Skeletal muscle satellite cell (primary cell): ENCODE measurements at regions not wholly inside any gene's neighbourhood (a gene's known extent, or its start where the extent isn't known, plus 50 kb on each side); places are given as distances from the start of the nearest gene placed in this dataset. TPM values are rescaled to one million over a fixed set of nuclear protein-coding genes. Genes with fewer than 3 reads are reported as not detected.

Source experiments
- H3K27me3 ChIP-seq: 2 replicates; pipeline ENCODE4 v1.7.0; 2013; ENCODE audit warnings: low read length; ENCODE audit not compliant: control insufficient read depth, insufficient read depth
- H3K36me3 ChIP-seq: 2 replicates; pipeline ENCODE4 v1.7.0; 2013; ENCODE audit warnings: mild to moderate bottlenecking, control low read depth, low read length; ENCODE audit not compliant: insufficient read depth
- H3K4me1 ChIP-seq: 2 replicates; pipeline ENCODE4 v1.7.0; 2013; ENCODE audit warnings: low read length; ENCODE audit not compliant: control insufficient read depth, insufficient read depth
- H3K4me2 ChIP-seq: 2 replicates; pipeline ENCODE4 v1.7.0; 2013; ENCODE audit warnings: mild to moderate bottlenecking, low read length
- H3K4me3 ChIP-seq: 2 replicates; pipeline ENCODE4 v1.7.0; 2013; ENCODE audit warnings: low read length
- H3K9ac ChIP-seq: 2 replicates; pipeline ENCODE4 v1.7.0; 2013; ENCODE audit warnings: mild to moderate bottlenecking, low read depth, low read length, moderate library complexity
- H3K9me3 ChIP-seq: replicated peaks from 2 replicates; pipeline ENCODE4 v1.7.0; 2013; ENCODE audit warnings: mild to moderate bottlenecking, control low read depth, low read length
- small RNA-seq: library from RNA; depleted of rRNA; stranded (forward); fragments of <200 nt; gene quantifications from one replicate; pipeline ENCODE3, GENCODE V24; 2012

DNA sequence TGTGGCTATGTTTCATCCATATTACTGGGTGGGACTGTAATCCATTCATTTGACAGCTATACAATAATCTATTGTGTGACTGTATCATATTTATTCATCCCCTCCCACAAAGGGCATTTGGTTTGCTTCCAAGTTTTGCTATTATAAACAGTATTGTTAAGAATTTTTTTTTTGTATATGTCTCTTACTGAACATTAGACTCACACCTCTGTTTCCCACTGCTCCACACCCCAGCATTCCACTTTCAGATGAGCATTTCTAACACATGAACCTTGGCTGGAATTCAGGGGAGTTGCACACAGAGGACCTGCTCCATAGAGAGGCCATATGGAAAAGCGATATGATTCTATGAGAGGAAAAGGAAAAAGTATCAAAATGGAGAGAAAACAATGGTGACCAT is 81.6 kb upstream of the DKK2 start:
- Histone ChIP-seq H3K36me3 (no peaks in the 10 kb centered on the region), H3K4me2 (no peak overlapping the region), H3K4me1 (peaks cover 4% of the 10 kb centered on the region), H3K9ac (no peak overlapping the region), H3K27me3 (no peaks in the 10 kb centered on the region), H3K4me3 (no peak overlapping the region), H3K9me3 (no peaks in the 10 kb centered on the region)

DNA sequence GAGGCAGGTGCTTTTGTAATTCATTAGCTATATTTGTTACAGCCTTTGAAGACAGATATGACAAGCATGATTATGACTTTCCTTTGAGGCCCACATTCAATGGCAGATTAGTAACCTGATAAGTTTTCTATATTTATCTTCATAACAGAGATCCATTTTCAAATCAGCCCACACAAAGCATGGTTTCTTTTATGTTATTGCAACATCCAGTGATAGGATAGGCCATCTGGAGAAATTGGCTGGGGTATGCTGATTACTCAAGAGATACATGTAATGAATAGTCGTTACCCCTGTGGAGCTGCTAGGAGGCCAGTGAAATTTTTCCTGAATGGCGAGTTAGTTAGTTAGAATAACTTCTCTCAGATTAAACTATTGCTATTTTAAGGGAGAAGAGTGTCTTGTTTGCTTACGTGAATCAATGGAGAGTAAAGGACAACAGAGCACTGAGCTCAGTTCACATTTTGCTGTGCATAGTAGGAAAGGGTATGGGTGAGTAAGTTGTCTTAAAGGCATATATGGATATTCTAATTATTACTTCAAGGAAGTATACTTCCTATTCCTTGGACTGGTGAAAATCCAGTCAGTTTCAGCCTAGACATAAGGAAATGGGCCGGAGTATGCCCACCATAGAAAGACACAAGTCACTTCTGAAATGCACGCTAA is 79.2 kb upstream of the DKK2 start:
- no peaks in the 10 kb centered on the region for H3K9me3 ChIP-seq
- no peaks in the 10 kb centered on the region for H3K27me3 ChIP-seq
- H3K9ac ChIP-seq: no peak overlapping the region
- H3K4me1 ChIP-seq: peaks cover 4% of the 10 kb centered on the region
- H3K4me3 ChIP-seq: no peak overlapping the region
- no peak overlapping the region for H3K4me2 ChIP-seq
- H3K36me3 ChIP-seq: no peaks in the 10 kb centered on the region

- no peaks in the 10 kb centered on the region for H3K27me3 ChIP-seq
- H3K9ac ChIP-seq: no peak overlapping the region
- no peak overlapping the region for H3K4me2 ChIP-seq
- H3K4me1 ChIP-seq: peaks cover 4% of the 10 kb centered on the region
- no peaks in the 10 kb centered on the region for H3K9me3 ChIP-seq
- H3K4me3 ChIP-seq: no peak overlapping the region
- H3K36me3 ChIP-seq: no peaks in the 10 kb centered on the region
Measured at GRCh38 chr4:107114059-107114458, 77.9 kb upstream of the DKK2 start.

DNA sequence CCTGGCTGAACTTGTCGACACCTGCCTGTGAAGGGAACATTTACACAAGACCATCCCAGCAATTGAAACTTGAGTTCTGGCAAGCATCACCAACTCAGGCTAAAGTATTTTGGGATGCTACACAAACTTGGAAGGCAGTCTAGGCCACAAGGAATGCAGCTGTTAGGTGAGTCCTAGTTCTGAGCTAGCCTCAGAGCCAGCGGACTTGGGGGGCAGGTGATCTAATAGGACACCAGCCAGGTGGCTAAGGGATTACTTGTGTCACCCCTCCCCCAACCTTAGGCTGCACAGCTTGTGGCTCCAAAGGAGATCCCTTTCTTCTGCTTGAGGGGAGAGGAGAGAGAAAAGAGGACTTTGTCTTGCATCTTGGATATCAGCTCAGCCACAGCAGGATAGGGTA is 62.3 kb upstream of the DKK2 start:
- Histone ChIP-seq H3K9me3 (no peaks in the 10 kb centered on the region), H3K27me3 (no peaks in the 10 kb centered on the region), H3K4me2 (no peak overlapping the region), H3K36me3 (no peaks in the 10 kb centered on the region), H3K4me1 (no peaks in the 10 kb centered on the region), H3K4me3 (no peak overlapping the region), H3K9ac (no peak overlapping the region)

DNA sequence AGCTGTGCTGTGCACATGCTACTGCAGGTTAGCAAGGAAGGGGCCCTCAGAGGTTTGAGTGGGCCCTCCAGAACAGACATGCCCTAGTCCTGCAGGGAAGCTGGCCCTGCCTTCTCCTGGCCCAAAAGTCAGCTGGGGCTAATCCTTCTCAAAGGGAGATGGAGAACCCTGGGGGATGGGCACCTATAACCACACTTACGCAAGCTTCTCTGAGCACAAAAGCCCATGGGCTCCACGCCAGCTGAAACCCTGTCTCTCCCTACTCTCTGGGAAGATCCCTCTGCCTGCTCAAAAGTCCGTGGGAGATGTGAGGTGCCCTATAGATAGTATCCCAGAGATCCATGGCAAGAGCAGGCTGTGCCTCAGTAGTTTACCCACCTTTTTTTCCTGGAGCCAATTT is 58.9 kb upstream of the DKK2 start:
- Histone ChIP-seq H3K4me2 (no peak overlapping the region), H3K36me3 (no peaks in the 10 kb centered on the region), H3K4me1 (no peaks in the 10 kb centered on the region), H3K9ac (no peak overlapping the region), H3K4me3 (no peak overlapping the region), H3K27me3 (no peaks in the 10 kb centered on the region), H3K9me3 (no peaks in the 10 kb centered on the region)

- Histone ChIP-seq H3K4me2 (no peak overlapping the region), H3K9ac (no peak overlapping the region), H3K36me3 (no peaks in the 10 kb centered on the region), H3K27me3 (no peaks in the 10 kb centered on the region), H3K4me1 (no peaks in the 10 kb centered on the region), H3K9me3 (no peaks in the 10 kb centered on the region), H3K4me3 (no peak overlapping the region)
Measured at GRCh38 chr4:107094332-107094731, 58.2 kb upstream of the DKK2 start.

Small RNAs in the stretch of these regions (small RNA-seq; reads per million reads assigned to genes)
- not detected for gene RNU6-551P
